Activated T-helper 2 cell treated with anti-CD3 and anti-CD28 coated beads, Interferon-gamma antibody, Interleukin-2, Interleukin-4, amounts not matched to agents 10 μg/mL and 5 μg/mL and 100 μg/mL, durations not matched to agents 14 hours and 24 hours and 36 hours (primary cell): ENCODE measurements at regions not wholly inside any gene's neighbourhood (a gene's known extent, or its start where the extent isn't known, plus 50 kb on each side); places are given as distances from the start of the nearest gene placed in this dataset.

Experiments used
- DNase-seq: peaks from one replicate; pipeline ENCODE4 v3.0.0; 2021; ENCODE audit warnings: low spot score
- H3K27ac Mint-ChIP-seq: one replicate; pipeline ENCODE4 v1.8.0; 2021; ENCODE audit warnings: mixed read lengths
- H3K27me3 Mint-ChIP-seq: one replicate; pipeline ENCODE4 v1.8.0; 2021; ENCODE audit warnings: low read depth, mixed read lengths
- H3K36me3 Mint-ChIP-seq: one replicate; pipeline ENCODE4 v1.8.0; 2021; ENCODE audit warnings: low read depth, mixed read lengths
- H3K4me1 Mint-ChIP-seq: one replicate; pipeline ENCODE4 v1.8.0; 2021; ENCODE audit warnings: low read depth, mixed read lengths
- H3K4me3 Mint-ChIP-seq: one replicate; pipeline ENCODE4 v1.8.0; 2021; ENCODE audit warnings: low read depth, mild to moderate bottlenecking, moderate library complexity, mixed read lengths
- H3K9me3 Mint-ChIP-seq: one replicate; pipeline ENCODE4 v1.8.0; 2021; ENCODE audit warnings: mixed read lengths
- intact Hi-C: fragments of 100-400 bp; cut with micrococcal nuclease; formaldehyde crosslinking; loops from one replicate; pipeline ENCODE4 v1.15.1; 2023

- H3K4me1 Mint-ChIP-seq = no peaks in the 10 kb centered on the region
- H3K36me3 Mint-ChIP-seq = no peaks in the 10 kb centered on the region
- intact Hi-C loops = no loop called here
Measured at GRCh38 chr22:26983311-26983710, 325.9 kb downstream of the MIAT start.

GRCh38 chr22:26985206-26985605 lies 327.8 kb downstream of the MIAT start:
- no peaks in the 10 kb centered on the region for H3K27me3 Mint-ChIP-seq
- H3K9me3 Mint-ChIP-seq = no peaks in the 10 kb centered on the region
- intact Hi-C loops = no loop called here
- H3K4me1 Mint-ChIP-seq = no peaks in the 10 kb centered on the region
- H3K36me3 Mint-ChIP-seq = no peaks in the 10 kb centered on the region
- DNase-seq = no peak
- no peak overlapping the region for H3K4me3 Mint-ChIP-seq
- no peak overlapping the region for H3K27ac Mint-ChIP-seq

More at GRCh38 chr22:26983311-26983710, 325.9 kb downstream of the MIAT start:
- H3K27ac Mint-ChIP-seq = no peak overlapping the region
- H3K27me3 Mint-ChIP-seq = no peaks in the 10 kb centered on the region
- H3K4me3 Mint-ChIP-seq = no peak overlapping the region
- no peaks in the 10 kb centered on the region for H3K9me3 Mint-ChIP-seq
- no peak for DNase-seq

GRCh38 chr22:26985931-26986782 lies 328.8 kb downstream of the MIAT start:
- Mint-ChIP-seq H3K4me1 (no peaks in the 10 kb centered on the region), H3K27me3 (no peaks in the 10 kb centered on the region), H3K36me3 (no peaks in the 10 kb centered on the region), H3K4me3 (no peak overlapping the region), H3K9me3 (no peaks in the 10 kb centered on the region), H3K27ac (no peak overlapping the region)
- intact Hi-C loops = no loop called here
- DNase-seq = no peak

GRCh38 chr22:26986884-26987283 lies 329.5 kb downstream of the MIAT start:
- Mint-ChIP-seq H3K9me3 (no peaks in the 10 kb centered on the region), H3K36me3 (no peaks in the 10 kb centered on the region), H3K27ac (no peak overlapping the region), H3K27me3 (no peaks in the 10 kb centered on the region), H3K4me1 (no peaks in the 10 kb centered on the region), H3K4me3 (no peak overlapping the region)
- intact Hi-C loops = no loop called here
- no peak for DNase-seq

GRCh38 chr22:26990503-26991189 lies 333.3 kb downstream of the MIAT start:
- H3K27me3 Mint-ChIP-seq = no peaks in the 10 kb centered on the region
- no peak overlapping the region for H3K27ac Mint-ChIP-seq
- H3K4me3 Mint-ChIP-seq = no peak overlapping the region
- H3K36me3 Mint-ChIP-seq = no peaks in the 10 kb centered on the region
- H3K4me1 Mint-ChIP-seq = no peaks in the 10 kb centered on the region
- H3K9me3 Mint-ChIP-seq = no peaks in the 10 kb centered on the region
- intact Hi-C loops = no loop called here
- no peak for DNase-seq

GRCh38 chr22:26992556-26992955 lies 335.2 kb downstream of the MIAT start:
- Mint-ChIP-seq H3K27ac (no peak overlapping the region), H3K9me3 (no peaks in the 10 kb centered on the region), H3K27me3 (no peaks in the 10 kb centered on the region), H3K4me3 (no peak overlapping the region), H3K4me1 (no peaks in the 10 kb centered on the region), H3K36me3 (no peaks in the 10 kb centered on the region)
- no peak for DNase-seq
- intact Hi-C loops = no loop called here

- Mint-ChIP-seq H3K27ac (no peak overlapping the region), H3K4me1 (no peaks in the 10 kb centered on the region), H3K4me3 (no peak overlapping the region), H3K36me3 (no peaks in the 10 kb centered on the region), H3K9me3 (no peaks in the 10 kb centered on the region), H3K27me3 (no peaks in the 10 kb centered on the region)
- intact Hi-C loops = no loop called here
- no peak for DNase-seq
Measured at GRCh38 chr22:26993886-26994285, 336.5 kb downstream of the MIAT start.

- intact Hi-C loops = no loop called here
- Mint-ChIP-seq H3K9me3 (no peaks in the 10 kb centered on the region), H3K4me3 (no peak overlapping the region), H3K27me3 (no peaks in the 10 kb centered on the region), H3K4me1 (no peaks in the 10 kb centered on the region), H3K36me3 (no peaks in the 10 kb centered on the region), H3K27ac (no peak overlapping the region)
- DNase-seq = no peak
Measured at GRCh38 chr22:26994801-26995200, 337.4 kb downstream of the MIAT start.

- H3K4me3 Mint-ChIP-seq = no peak overlapping the region
- no peaks in the 10 kb centered on the region for H3K4me1 Mint-ChIP-seq
- H3K36me3 Mint-ChIP-seq = no peaks in the 10 kb centered on the region
- no peaks in the 10 kb centered on the region for H3K27me3 Mint-ChIP-seq
- H3K9me3 Mint-ChIP-seq = no peaks in the 10 kb centered on the region
- intact Hi-C loops = no loop called here
- DNase-seq = no peak
- H3K27ac Mint-ChIP-seq = no peak overlapping the region
Measured at GRCh38 chr22:26995235-26995634, 337.8 kb downstream of the MIAT start.

GRCh38 chr22:26996154-26996553 lies 338.8 kb downstream of the MIAT start:
- Mint-ChIP-seq H3K27me3 (no peaks in the 10 kb centered on the region), H3K9me3 (no peaks in the 10 kb centered on the region), H3K4me1 (no peaks in the 10 kb centered on the region), H3K27ac (no peak overlapping the region), H3K36me3 (no peaks in the 10 kb centered on the region), H3K4me3 (no peak overlapping the region)
- intact Hi-C loops = no loop called here
- no peak for DNase-seq

GRCh38 chr22:26998129-26998528 lies 340.7 kb downstream of the MIAT start:
- H3K36me3 Mint-ChIP-seq = no peaks in the 10 kb centered on the region
- DNase-seq = no peak
- no peaks in the 10 kb centered on the region for H3K9me3 Mint-ChIP-seq
- no peak overlapping the region for H3K27ac Mint-ChIP-seq
- intact Hi-C loops = no loop called here
- H3K4me3 Mint-ChIP-seq = no peak overlapping the region
- H3K27me3 Mint-ChIP-seq = no peaks in the 10 kb centered on the region
- H3K4me1 Mint-ChIP-seq = no peaks in the 10 kb centered on the region

- no peaks in the 10 kb centered on the region for H3K9me3 Mint-ChIP-seq
- intact Hi-C loops = no loop called here
- DNase-seq = no peak
- no peaks in the 10 kb centered on the region for H3K27me3 Mint-ChIP-seq
- no peaks in the 10 kb centered on the region for H3K36me3 Mint-ChIP-seq
- H3K4me1 Mint-ChIP-seq = no peaks in the 10 kb centered on the region
- H3K27ac Mint-ChIP-seq = no peak overlapping the region
- no peak overlapping the region for H3K4me3 Mint-ChIP-seq
Measured at GRCh38 chr22:26998716-26999115, 341.3 kb downstream of the MIAT start.

- no peaks in the 10 kb centered on the region for H3K9me3 Mint-ChIP-seq
- no peak overlapping the region for H3K4me3 Mint-ChIP-seq
- intact Hi-C loops = loop anchor here (10.0 kb wide), 1 partner anchor 58 kb away; no protein-coding TSS in a partner anchor
- H3K27me3 Mint-ChIP-seq = no peaks in the 10 kb centered on the region
- no peak for DNase-seq
- H3K4me1 Mint-ChIP-seq = no peaks in the 10 kb centered on the region
- no peak overlapping the region for H3K27ac Mint-ChIP-seq
- H3K36me3 Mint-ChIP-seq = no peaks in the 10 kb centered on the region
Measured at GRCh38 chr22:27003297-27003696, 345.9 kb downstream of the MIAT start.
